Coronary artery (tissue), 2 donors: ENCODE measurements at regions not wholly inside any gene's neighbourhood (a gene's known extent, or its start where the extent isn't known, plus 50 kb on each side); places are given as distances from the start of the nearest gene placed in this dataset.

Experiments
- DNase-seq: peaks from one replicate; pipeline ENCODE4 v3.0.0-alpha.2; 2017; ENCODE audit warnings: low spot score
- H3K27ac ChIP-seq, 2 donors: fragments of 200-600 bp; sonication (generic); one replicate each; pipeline ENCODE4 v1.5.1; 2016 to 2019
- H3K4me3 ChIP-seq: fragments of 200-600 bp; sonication (generic); 2 replicates; pipeline ENCODE4 v1.5.1; 2016; ENCODE audit warnings: mild to moderate bottlenecking, moderate library complexity
- TF ChIP-seq, protein P1 (sequence below): fragments of 200-600 bp; sonication (generic); IDR thresholded peaks from one replicate; pipeline ENCODE4 v1.5.1; 2019; ENCODE audit warnings: antibody characterized with exemption

DNA sequence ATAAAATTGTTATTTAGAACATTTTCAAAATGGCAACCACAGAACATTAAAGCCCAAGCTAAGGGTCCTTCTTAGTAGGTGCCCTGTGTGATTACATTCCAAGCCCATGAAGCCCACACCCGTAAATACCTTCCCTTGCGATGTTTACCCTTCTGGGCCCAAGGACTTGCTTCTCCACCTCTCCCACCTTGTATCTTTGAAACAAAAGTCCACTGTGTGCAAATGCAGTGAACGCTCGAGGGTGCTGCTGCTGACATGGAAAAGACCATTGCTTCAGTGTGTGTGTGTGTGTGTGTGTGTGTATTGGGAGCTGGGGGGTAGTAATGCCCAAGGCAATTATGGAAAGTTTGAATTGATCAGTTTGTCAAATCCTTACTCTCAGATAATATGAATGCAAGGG, 298.1 kb downstream of the TGFB2 start:
- Histone ChIP-seq H3K4me3 (no peak overlapping the region), H3K27ac (no peak overlapping the region)
- TF ChIP-seq, protein P1, sequence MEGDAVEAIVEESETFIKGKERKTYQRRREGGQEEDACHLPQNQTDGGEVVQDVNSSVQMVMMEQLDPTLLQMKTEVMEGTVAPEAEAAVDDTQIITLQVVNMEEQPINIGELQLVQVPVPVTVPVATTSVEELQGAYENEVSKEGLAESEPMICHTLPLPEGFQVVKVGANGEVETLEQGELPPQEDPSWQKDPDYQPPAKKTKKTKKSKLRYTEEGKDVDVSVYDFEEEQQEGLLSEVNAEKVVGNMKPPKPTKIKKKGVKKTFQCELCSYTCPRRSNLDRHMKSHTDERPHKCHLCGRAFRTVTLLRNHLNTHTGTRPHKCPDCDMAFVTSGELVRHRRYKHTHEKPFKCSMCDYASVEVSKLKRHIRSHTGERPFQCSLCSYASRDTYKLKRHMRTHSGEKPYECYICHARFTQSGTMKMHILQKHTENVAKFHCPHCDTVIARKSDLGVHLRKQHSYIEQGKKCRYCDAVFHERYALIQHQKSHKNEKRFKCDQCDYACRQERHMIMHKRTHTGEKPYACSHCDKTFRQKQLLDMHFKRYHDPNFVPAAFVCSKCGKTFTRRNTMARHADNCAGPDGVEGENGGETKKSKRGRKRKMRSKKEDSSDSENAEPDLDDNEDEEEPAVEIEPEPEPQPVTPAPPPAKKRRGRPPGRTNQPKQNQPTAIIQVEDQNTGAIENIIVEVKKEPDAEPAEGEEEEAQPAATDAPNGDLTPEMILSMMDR: no peak
- no peak for DNase-seq

DNA sequence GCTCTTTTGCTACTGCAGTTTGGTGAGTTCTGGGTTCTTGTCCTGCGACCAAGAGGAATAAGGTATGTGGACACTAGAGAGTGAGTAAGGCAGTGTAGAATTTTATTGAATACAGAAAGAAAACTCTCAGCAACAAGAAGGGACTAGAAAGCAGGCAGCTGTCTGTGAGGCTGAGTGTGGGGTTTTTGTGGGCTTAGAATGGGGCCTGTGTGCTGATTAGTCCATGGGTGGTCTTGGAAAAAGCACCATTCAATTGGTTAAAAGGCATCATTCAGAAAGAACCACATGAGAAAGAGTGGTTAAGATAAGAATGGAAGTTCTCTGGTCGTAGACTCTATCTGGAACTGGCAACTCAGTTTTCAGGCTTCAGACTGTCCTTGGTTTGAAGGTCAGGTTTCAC, 298.8 kb downstream of the TGFB2 start:
- Histone ChIP-seq H3K27ac (no peak overlapping the region), H3K4me3 (no peak overlapping the region)
- TF ChIP-seq, protein P1: no peak
- DNase-seq: no peak

DNA sequence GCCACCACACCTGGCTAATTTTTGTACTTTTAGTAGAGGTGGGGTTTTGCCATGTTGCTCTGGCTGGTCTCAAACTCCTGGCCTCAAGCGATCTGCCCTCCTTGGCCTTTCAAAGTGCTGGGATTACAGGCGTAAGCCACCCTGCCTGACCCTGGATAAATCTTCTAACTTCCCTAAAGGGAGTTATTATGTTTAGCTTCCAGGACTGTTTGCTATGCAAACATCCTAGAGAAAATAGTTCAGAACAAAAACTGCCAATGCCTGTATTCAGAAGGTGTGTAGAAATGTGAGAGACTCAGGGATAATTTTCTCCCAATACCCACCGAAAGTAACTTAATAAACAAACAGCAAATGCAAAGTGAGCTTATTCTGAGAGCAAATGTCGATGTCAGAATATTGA, 301.2 kb downstream of the TGFB2 start:
- TF ChIP-seq, protein P1: no peak
- H3K27ac ChIP-seq: no peak overlapping the region
- no peak for DNase-seq
- no peak overlapping the region for H3K4me3 ChIP-seq

DNA sequence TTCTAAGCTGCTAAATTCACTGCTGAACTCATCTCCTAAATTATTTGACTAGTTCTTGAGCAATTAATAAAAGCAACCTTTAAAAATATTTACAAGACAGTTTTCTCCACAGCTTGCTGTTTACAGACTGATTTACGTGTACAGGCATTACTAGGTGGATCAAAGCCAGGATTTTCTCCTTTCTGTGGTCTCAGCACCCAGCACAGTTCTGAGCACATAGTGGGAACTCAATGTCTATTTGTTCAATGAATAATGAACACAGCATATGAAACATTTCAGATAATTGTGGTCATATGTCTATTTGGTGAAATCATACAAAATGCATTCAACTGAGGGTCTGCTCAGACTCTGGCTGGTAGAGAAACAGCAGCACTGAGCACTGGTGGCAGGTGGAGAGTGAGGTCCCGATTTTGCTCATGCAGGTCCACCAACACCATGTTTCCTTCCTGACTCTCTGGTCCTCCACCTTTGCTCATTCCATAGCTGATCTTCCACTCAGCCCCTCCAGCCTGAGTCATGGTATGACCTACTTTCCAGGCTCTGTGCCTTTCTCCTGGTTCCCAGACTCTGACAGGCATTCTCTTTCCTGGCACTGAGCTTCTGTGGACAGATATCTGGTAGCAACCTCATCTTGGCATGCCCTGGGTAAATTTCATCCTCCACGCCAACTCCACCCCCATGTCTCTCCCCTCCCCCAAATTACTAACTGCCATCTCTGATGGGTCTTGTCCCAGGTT, 311.3 kb downstream of the TGFB2 start:
- no peak overlapping the region for H3K27ac ChIP-seq
- no peak overlapping the region for H3K4me3 ChIP-seq
- DNase-seq: no peak
- TF ChIP-seq, protein P1: no peak

DNA sequence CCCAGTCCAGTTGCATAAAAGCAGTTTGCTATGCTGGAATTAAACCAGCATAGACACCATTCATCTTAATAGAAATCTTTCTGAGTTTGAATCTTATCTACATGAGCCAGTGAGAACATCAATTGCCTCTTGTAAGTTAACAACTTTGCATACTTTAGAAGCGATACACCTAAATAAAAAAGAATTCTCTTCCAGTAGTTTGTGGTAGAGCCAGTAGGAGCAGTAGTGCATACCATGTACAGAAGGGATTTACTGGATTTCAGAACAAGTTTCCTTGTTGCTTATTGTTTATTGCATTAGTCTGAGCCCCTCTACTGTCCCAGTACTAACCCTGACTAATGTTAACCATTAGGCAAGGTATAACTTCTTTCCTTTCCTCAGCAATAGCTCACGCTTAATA, 313.1 kb downstream of the TGFB2 start:
- TF ChIP-seq, protein P1: no peak
- H3K27ac ChIP-seq: no peak overlapping the region

DNA sequence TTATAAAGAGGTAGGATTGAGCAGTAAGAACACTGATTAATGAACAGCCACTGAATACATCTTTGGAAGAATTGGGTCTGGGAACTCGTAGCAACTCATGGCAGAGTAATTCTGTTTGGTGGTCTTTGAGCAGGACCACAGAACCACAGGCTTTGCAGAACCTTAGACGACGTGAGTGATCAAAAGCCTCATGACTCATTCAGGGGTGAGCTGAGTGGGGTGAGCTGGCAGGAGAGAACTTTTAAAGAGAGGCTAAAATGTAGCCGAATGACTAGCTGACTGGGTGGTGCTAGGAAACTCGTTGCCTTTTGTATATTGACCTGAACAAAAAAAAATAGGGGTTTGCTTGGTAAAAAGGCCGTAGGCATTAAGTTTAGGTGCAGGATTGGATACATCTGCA, 313.8 kb downstream of the TGFB2 start:
- no peak overlapping the region for H3K4me3 ChIP-seq
- TF ChIP-seq, protein P1: no peak
- H3K27ac ChIP-seq: no peak overlapping the region
- DNase-seq: no peak

More for the DNA sequence above, 313.1 kb downstream of the TGFB2 start:
- DNase-seq: no peak
- H3K4me3 ChIP-seq: no peak overlapping the region

DNA sequence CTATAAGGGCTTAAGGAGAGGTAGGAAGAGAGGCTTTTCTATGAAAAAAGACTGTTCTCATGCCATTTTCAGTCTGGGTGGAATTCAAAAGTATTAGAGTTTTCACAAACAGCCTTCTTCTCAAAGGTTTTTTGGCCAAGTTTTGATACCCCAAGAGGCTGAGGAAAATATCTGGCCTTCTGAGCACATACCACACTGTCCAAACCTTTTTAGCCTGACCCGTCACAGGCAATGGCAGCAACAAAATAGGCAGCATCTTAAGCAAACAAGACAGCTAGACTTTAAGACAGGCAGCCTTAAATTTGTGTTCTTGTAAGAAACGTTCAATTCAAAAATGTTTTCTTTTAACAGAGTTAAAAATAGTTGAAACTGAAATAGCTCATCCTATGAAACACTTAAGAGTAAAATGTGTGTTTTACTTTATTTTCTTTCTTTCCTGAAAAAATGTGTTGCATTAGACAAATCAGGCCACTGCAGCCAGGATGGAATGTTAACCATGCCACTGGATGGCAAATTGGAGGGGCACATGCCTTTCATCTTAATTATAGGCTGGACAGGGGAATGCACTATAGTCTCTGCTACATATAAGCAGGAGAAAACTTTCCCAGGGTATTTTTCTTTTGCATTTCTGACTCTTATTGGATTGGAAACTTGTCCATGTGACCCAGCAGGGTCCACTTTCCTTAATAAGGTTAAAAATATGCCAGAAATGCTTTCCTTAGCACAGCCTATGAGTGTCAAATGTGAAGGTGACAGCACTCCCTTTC, 315.0 kb downstream of the TGFB2 start:
- Histone ChIP-seq H3K4me3 (no peak overlapping the region), H3K27ac (peak overlapping the region; percentile 50 to 55)
- TF ChIP-seq, protein P1: no peak
- no peak for DNase-seq
